WTC11 (cell line): ENCODE measurements at regions not wholly inside any gene's neighbourhood (a gene's known extent, or its start where the extent isn't known, plus 50 kb on each side); places are given as distances from the start of the nearest gene placed in this dataset.

Source experiments
- SP1 ChIP-seq: sonication (generic); formaldehyde crosslinking; conservative IDR thresholded peaks from 2 replicates; pipeline ENCODE4 v1.8.1; 2022; ENCODE audit warnings: missing genetic modification reagents
- TF ChIP-seq, protein P1 (sequence below): sonication (generic); formaldehyde crosslinking; IDR thresholded peaks from 2 replicates; pipeline ENCODE4 v1.8.0; 2023; ENCODE audit warnings: missing genetic modification reagents

DNA sequence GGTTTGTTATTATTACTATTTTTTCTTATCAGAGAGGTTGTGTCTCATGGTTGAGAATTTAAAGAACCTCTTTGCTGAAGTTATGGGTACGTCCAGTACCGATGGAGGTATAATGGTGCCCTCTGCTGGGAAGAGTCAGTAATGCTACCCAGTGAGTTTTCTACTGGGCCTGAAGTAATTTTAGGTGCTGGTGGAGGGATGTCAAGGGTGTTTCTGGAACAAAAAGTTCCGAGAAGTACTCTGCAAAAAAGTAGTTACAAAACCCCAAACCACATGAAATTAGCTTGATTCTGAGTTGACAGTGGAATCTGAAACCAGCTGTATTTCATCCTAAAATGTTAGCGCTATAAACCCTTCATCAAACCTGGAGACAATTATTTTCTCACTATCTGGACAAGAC lies 102.5 kb upstream of the MID1 start:
- TF ChIP-seq SP1 (CRISPR knock-in tag) = no peak
- TF ChIP-seq, protein P1, sequence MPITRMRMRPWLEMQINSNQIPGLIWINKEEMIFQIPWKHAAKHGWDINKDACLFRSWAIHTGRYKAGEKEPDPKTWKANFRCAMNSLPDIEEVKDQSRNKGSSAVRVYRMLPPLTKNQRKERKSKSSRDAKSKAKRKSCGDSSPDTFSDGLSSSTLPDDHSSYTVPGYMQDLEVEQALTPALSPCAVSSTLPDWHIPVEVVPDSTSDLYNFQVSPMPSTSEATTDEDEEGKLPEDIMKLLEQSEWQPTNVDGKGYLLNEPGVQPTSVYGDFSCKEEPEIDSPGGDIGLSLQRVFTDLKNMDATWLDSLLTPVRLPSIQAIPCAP (CRISPR knock-in tag) = no peak
